ENCODE measurements at regions not wholly inside any gene's neighbourhood (a gene's known extent, or its start where the extent isn't known, plus 50 kb on each side); places are given as distances from the start of the nearest gene placed in this dataset.
"Not testable (repeated sequence)": the region's sequence is repeated elsewhere in the genome, so short reads cannot be mapped to it uniquely, and the experiment has no call there.

DNA sequence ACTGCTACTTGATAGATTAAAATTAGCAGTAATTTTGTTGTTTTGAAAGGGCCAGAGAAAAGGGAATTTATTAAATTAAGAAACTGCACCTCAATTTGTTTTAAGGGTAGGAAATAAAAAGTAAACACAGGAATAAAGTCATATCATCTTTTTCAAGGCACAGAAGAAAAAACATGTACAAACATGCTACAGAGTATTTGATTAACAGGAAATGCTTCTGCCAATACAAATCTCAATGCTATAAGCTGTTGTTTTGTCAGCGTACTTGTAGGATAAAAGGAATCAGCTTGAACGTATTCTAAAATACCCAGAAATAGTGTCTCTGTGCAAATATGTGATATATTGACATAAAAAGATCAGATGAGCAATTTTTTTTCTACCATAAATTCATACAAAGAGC lies 474.0 kb upstream of the MGAT4C start:
- no peak for DNase-seq

DNA sequence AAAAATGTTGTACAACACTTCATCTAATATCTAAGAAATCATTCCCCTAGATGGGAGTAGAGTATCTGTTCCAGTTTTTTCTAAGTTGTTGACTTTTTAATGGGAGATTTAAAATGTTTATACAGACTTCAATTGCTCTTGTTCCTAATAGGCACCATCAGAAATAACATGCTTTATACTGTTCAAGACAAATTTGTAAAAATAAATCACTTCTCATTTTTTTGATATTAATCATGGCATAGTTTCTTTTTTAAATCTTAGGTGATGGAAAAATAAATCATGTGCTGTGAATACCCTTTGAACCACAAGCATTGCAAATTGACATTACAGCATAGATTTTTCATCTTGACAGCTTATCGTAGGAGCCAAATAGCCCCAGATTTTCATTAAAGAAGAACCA lies 473.5 kb upstream of the MGAT4C start:
- no peak for DNase-seq

DNA sequence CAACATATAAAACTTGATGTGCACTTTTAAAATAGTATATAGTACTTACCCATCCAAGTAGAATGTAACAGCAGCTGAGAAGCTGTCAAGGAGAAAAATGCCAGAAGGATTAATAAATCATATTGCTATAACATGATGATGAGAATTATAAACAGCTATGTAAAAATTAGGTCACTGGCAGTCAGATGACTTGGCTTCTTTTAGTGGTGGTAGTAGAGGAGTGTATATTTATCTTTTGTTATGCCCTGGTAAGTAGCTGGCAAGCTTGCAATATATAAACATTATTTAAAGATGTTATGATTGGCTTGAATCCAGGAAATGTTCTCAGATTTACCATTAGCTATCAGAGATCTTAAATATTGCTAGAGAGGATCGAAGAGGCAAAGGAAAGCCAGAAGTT lies 471.0 kb upstream of the MGAT4C start:
- DNase-seq, result peak; percentile 70

DNA sequence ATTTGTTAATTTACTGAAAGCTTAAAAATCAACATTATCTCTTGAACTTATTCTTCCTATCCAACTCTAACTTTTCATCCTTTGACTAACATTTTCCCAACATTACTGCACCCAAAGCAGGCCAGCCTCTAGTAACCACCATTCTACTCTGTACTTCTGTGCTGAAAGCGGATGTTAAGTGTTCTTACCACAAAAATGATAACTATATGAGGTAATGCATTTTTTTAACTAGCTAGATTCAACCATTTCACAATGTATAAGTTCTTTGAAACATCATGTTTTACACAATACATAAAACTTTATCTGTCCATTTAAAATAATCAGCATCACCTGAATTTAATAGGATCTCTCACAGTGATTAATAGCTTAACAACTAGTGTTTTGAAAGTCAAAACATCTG lies 468.5 kb upstream of the MGAT4C start:
- DNase-seq, result no peak

DNA sequence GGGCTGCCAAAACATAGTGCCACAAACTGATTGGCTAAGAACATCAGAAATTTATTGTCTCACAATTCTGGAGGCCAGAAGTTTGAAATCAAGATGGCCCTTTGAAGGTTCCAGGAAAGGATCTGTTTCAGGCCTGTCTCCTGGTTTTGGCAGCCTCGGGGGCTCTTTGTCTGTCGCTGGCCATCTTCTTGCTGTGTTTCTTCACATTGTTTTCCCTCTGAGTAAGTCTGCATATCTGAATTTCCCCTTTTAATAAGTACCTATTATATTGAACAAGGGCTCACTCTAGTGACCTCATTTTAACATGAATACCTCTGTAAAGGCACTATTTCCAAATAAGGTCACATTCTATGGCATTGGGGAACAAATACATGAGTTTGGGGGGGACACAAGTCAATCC lies 467.1 kb upstream of the MGAT4C start:
- DNase-seq, result peak; percentile 10

DNA sequence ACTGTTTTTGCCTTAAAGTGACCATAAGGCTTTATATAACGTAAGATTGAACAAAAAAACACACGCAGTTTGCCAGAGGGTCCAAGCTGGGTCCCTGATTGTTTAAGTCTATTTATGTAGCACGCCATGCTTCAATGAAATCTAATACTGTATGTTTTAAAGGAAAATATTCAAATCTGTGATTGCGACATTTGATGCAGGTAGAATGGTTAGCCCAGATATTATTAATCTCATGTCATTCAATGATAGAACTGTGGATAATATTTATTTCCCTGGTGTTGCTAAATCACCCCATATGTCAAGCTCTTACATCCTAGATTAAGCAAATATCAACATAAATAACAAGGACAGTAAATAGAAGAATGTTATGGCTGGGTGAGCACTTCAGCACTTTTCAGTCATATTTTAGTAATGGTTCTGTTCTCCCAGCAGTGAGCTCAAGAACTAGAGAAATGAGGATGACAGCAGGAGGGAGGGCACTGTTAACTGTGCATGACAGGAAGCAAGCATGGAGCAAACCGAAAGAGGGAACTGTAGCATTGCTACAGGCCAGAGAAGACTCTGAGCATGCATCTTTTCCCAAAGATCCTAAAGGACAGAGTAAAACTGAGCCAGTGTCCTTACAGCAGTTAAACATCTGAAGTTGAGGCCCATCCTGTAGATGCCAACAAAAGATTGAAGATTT lies 465.7 kb upstream of the MGAT4C start:
- DNase-seq, result no peak

DNA sequence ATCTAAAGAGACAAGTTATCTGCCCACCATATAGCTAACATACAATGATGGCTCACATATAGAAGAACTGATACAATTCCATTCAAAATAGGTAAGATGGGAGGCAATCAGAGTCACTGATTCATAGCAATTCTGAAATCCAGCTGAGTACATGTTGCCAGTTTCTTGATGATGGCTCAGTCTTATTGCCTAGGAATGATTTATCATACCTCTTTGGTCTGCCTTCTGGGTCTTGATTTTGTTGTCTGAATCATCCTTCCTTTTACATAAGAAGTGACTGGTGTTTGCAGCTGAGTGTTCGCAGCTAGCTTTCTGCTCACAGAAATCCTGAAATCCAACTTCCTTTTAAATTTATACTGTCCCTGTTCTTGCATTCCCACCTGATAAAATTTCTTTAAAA lies 463.2 kb upstream of the MGAT4C start:
- no peak for DNase-seq

DNA sequence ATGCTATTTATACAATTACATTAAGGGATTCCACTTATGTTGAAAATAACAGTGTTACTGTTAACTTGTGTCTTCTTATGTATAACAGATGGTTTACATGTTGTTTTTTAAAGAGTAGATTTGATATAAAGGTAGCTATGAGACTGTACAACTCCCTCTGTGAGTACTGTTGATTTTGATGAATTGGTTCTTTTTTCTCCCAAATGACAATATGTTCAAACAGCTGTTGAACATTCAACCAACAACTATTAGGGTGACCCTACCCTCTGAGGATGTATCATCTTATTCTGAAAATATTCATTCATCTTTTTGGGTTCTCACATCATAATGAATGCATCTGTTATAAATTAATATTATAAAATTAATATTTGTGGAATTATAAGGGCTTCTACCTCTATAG lies 456.9 kb upstream of the MGAT4C start:
- DNase-seq, result no peak

DNA sequence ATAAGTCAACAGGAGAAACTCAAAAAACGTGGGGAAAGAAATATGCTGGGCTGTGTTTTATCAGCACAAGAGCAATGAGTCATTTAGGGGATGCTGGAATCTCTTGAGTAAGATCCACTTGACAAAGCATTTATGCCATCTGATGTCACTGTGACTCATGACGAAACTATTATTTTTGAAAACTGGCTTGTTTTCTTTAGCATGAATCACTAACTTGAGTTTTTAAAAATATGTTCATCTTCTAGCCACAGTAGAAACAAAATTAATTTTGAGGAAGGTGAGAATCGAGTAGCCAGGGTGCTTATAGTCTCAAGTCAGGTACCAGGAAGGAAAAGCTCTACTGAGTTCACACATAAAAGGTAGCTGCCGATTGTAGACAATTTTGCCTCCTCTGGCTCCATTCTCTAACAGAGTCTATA lies 456.2 kb upstream of the MGAT4C start:
- peak; percentile 94 for DNase-seq

DNA sequence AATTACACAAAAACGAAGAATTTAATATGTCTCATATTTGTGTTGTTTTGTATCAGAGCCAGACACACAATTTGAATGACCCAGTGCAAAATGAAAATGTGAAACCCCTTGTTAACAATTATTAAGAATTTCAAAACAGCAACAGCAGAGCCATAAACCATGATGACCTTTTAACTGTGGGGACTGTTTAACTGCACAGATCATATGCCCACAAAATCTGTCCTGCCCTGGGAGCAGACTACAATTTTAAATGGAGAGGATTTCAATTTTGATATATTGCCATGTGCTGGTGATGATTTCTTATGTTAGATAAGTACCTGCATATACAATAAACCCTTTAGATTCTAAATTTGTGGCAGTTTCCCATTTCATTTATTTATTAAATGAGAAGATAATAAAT lies 455.5 kb upstream of the MGAT4C start:
- no peak for DNase-seq

DNA sequence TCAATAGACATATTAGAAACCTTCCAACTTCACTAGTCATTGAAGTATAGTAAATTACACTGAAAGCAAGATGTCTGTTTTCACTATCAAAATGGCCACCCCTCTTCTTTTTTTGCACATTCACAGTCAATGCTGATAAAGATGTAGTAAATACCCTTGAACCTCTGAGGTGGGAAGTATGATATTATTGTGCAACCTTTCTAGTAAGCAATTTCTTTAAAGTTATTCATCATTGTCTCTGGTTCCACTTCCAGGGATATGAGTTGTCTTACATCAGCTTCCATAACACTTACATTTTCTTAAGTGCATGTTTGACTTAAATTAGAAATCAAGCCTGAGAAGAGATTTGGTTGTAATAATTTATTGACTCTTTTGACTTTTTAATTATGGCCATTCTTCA lies 453.9 kb upstream of the MGAT4C start:
- DNase-seq, result no peak

DNA sequence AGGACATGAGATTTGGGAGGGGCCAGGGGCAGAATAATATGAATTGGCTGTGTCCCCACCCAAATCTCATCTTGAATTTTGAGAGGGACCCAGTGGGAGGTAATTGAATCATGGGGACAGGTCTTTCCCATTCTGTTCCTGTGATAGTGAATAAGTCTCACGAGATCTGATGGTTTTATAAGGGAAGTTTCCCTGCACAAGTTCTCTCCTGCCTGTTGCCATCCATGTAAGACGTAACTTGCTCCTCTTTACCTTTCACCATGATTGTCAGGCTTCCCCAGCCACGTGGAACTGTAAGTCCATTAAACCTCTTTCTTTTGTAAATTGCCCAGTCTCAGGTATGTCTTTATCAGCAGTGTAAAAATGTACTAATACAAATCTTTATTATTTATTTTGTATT lies 452.8 kb upstream of the MGAT4C start:
- not testable (repeated sequence) for DNase-seq

DNA sequence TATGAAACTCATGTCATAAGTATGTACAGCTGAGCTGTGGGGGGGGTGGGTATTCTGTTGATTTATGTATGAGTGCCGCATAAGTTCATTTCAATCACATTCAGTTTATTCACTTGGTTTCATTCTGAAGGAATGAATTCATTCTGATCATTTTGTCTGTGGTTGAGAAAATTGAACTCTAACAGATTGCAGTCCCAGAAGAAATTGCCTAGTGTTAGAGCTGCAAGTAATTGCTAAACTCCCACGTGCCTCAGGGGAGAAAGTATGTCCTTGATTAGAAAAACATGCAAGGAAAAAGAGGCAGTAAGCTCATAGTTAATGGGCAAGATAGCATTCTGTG lies 442.4 kb upstream of the MGAT4C start:
- DNase-seq, result no peak

DNA sequence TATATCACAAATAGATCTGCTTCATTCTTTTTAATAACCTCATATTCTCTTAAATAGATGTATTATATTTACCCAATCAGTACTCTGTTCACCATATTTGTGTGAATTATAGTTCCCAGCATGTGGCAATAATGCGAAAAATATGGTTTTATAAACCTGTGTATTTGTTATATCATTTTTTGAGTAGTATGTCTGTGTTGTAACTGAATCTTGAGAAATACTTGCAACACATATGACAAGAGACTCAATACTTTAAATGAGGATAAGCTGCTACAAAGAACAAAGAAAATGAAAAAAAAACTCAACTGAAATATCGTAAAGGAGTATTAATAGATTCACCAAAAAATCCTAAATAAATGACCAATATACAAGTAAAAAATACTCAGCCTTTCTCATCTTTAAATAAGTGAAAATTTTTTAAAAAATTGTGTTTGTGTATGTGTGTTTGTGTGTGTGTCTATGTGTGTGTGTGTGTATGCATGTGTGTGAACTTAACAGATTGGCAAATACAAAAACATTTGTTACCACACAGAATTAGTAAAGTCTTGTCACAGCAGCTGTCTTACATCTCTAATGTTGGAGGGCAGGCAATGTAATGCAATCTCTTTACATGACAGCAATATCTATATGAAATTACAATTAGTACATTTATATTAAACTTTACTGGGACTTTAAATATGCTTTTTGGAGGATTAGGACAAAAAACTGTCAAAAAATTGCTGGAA lies 441.9 kb upstream of the MGAT4C start:
- no peak for DNase-seq

DNA sequence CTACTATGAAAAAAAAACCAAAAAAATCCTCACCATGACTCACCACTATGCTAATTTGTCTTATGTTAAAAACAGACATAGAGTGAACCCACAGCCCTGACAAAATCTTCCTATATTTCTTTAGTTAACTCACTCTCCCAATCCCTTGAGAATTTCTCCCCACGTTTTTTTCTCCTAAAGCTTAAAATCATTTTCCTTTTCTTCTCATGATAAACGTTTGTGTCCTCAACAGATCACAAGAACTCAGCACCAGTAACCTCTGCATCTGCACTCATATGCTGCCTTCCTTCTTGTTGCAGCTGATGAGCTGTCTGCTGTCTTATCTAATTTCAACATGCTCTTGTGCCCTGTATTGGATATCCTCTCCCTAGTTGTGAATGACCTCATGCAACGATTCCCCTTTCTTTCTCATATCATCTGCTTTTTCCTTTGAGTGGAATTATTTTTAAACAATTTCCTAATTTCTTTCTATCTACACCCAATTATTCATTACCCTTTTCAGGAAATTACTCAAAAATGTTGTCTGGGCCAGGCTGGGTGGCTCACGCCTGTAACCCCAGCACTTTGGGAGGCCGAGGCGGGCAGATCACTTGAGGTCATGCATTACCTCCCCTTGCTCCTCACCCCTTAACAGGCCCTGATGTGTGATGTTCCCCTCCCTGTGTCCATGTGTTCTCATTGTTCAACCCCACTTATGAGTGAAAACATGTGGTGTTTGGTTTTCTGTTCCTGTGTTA lies 427.5 kb upstream of the MGAT4C start:
- DNase-seq, result no peak

DNA sequence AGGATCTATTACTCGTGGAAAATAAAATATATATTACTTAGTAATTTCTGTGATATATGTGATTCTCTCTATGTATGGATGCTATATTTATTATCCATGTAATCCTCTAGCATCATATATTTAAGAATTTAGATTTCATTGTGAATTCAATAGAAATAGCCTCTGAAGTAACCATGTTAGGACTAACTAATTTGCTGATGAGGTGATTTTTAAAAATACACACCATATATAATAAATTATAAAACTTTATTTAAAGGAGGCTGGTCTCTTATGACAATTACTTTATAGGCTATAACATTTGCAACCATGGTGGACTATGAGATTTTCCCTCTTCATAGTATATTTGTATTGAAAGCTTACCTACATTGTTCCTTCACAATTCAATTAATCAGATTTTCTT lies 424.9 kb upstream of the MGAT4C start:
- no peak for DNase-seq

DNA sequence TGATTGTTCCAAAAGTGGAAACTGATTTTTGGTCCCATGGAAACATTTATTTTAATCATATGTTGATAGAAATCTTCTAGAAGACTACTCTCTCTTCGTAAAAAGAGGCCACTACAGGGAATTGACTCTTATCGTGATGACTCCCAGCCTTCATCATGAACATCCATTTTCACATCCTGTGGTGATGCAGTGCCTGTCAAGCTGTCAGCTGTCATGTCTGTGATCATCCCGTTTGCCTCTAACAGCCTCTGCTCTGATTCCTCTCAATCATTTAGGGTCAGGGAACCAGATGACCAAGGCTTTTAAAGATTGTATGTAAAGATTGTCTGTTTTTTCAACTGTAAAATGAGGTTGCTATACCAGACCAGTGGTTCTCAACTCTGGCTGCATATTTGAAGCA lies 419.0 kb upstream of the MGAT4C start:
- no peak for DNase-seq

DNA sequence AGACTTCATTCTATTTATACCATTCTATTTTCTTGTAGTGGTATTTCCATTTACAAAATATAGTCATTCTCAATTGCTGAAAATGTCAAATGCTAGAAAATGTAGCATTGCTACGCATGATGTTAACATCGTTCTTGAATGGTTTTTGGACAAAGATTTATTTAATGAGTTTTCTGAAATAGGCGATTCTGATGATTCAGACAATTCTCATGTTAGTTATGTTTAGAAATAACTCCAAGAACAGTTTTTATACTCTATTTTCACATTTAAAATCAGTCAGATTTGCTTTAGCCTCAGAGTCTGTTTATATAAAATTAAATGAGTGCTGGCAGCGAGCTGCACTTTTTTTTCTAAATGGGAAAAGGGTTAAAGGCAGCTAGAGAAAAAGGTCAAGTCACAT lies 414.8 kb upstream of the MGAT4C start:
- no peak for DNase-seq

DNA sequence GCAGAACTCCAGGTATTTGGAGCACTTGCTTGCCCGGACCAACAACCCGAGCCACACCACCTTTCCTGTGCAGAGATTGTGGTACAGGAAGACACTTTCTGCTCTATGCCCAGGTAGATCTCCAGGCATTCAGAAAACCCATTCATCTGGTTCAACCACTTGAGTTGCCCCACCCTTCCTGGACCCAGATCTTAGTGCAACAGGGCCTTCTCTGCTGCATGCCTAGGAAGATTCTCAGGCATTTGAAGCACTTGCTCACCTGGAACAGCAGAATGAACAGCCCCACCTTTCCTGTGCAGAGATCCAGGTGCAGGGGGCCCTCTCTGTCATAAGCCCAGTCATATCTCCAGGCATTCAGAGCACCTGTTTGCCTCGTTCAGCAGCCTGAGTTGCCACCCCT lies 412.8 kb upstream of the MGAT4C start:
- DNase-seq, result no peak

DNA sequence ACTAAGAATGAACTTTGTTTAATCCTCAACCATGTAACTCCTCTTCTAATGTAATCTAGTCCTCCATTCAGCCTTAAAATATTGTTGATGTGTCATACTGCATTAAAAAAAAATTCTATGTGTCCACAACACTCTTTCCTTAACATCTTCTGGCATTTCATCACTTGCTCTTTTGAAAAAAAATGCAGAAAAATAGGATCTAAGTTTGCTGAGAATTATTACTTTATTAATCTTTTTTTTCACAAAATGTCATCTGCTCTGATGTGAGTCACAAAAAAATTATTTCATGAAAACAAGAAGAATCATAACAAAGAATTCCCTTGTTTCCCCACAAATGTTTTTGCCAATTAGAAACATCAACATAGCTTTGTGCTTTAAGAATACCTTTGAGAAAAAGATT lies 410.1 kb upstream of the MGAT4C start:
- no peak for DNase-seq

DNA sequence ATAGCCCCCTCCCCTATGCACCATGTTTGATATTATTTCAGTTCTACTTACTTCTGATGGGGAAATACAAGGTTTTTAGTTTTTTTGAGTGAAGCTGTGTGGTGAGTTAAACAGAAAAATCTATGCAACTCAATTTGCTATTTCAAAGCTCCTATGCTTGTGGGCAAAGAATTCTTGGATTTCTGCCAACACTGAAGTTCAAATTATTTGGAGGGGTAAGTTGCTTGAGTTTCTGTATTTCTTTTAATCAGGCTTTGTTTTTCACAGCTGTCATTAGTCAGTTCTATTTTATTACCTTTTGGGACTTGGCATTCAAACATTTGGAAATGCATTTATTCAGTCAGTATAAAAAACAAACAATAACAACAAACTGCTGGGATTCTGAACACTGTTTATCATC lies 407.5 kb upstream of the MGAT4C start:
- DNase-seq, result no peak

DNA sequence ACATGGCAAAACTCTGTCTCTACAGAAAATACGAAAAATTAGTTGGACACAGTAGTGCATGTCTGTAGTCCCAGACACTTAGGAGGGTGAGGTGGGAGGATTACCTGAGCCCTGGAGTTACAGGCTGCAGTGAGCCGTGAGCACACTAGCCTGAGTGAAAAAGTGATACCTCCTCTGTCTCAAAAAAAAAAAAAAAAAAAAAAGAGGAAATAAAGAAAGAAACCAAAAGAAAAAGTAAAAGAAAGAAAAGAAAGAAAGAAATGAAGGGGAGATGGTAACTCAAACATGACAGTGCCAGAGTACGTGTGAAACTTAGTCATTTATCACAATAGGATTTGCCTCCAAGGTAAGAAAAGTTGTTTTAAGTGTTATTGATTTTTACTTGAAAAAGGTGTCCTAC lies 407.0 kb upstream of the MGAT4C start:
- no peak for DNase-seq

DNA sequence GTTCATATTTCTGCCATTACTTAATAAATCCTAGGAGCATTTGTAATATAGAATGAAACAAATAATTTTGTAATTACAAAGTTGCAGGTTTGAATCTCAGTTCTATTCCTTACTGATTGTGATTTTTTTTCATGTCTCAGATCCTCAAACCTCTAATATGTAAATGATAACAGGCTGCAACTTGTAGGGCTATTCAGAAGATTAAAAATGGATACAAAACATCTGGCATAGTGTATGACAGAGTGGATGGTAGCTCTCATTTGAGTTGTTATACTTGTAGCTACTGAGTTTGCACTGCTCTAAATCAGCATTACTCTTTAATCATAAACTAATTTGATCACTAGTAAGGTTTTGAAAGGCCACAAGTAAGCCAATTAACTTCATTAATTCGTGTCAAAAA lies 406.3 kb upstream of the MGAT4C start:
- no peak for DNase-seq

DNA sequence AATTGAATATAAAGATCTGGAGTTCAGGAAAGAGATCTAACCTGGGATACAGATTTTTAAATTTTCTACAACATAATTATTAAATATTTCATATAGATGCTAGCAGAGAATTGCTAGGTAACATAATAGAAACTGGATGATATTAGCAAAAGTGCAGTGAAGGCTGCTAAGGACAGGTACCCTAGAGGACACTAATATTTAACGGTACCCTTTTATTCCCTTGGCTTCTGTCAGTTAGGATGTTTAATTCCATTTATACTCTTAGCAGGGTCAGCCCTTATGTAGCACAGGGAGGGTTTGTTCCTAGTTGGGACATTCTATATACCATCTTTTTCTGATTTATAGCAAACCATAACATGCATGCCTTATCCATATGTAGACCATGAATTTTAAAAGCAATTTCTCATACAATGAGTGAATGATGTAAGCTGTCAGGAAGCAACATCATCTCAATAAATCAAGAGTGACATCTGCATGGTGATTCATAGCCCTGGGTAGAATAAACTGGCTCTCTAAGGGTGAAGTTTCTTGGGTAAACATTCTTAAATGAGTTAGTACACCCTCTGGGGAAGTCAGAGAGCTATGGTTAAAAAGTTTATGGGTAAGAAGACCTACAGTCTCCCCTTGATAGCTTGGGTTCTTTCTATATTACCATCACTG lies 404.4 kb upstream of the MGAT4C start:
- DNase-seq, result peak; percentile 72
